ENCODE measurements at regions not wholly inside any gene's neighbourhood (a gene's known extent, or its start where the extent isn't known, plus 50 kb on each side); places are given as distances from the start of the nearest gene placed in this dataset.

DNA sequence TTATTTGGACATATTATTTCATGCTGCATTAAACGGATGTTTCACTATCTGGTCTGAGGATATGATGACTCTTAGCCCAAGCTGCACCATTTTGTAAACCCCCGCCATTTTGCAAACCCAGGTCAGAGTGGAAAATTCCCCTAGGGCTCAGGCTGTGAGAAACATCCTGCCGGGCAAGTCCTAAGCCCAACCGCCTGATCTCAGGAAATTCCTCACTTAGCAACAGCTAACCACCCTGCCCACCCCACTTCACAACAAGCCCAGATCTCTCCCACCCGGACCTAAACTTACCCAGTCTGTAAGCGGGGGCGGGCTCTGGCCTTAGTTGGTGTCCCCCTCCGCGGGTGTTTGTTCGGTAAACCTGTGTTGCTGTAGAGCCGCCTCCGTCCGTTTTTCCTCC is 2747.1 kb downstream of the PCDH7 start:
- H3K4me3 Mint-ChIP-seq: no peak overlapping the region
- no peaks in the 10 kb centered on the region for H3K36me3 Mint-ChIP-seq
- ATAC-seq (no peak), DNase-seq (no peak)
- no peaks in the 10 kb centered on the region for H3K36me3 ChIP-seq (ENCODE audit: control insufficient read depth, insufficient read depth, low read length)
- TF ChIP-seq, protein P1, sequence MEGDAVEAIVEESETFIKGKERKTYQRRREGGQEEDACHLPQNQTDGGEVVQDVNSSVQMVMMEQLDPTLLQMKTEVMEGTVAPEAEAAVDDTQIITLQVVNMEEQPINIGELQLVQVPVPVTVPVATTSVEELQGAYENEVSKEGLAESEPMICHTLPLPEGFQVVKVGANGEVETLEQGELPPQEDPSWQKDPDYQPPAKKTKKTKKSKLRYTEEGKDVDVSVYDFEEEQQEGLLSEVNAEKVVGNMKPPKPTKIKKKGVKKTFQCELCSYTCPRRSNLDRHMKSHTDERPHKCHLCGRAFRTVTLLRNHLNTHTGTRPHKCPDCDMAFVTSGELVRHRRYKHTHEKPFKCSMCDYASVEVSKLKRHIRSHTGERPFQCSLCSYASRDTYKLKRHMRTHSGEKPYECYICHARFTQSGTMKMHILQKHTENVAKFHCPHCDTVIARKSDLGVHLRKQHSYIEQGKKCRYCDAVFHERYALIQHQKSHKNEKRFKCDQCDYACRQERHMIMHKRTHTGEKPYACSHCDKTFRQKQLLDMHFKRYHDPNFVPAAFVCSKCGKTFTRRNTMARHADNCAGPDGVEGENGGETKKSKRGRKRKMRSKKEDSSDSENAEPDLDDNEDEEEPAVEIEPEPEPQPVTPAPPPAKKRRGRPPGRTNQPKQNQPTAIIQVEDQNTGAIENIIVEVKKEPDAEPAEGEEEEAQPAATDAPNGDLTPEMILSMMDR (IDR thresholded peaks at IDR 0.05): no peak
- H3K4me1 ChIP-seq (ENCODE audit: control insufficient read depth, insufficient read depth, low read length): no peaks in the 10 kb centered on the region
- H3K9me3 ChIP-seq (ENCODE audit: control insufficient read depth, insufficient read depth, low read length): peaks cover 13% of the 10 kb centered on the region
- H3K4me1 Mint-ChIP-seq: no peaks in the 10 kb centered on the region
- no peaks in the 10 kb centered on the region for H3K27me3 ChIP-seq (ENCODE audit: control insufficient read depth, insufficient read depth, low read length)
- no peaks in the 10 kb centered on the region for H3K27me3 Mint-ChIP-seq (ENCODE audit: low read depth in 2 of 2)
- peaks cover 10 to 13% of the 10 kb centered on the region in 2 donors for H3K9me3 Mint-ChIP-seq
- 90% methylated on average over 13 of the region's 13 CpGs for WGBS (ENCODE audit: insufficient coverage)
- no peak overlapping the region for H3K4me3 ChIP-seq (ENCODE audit: low read length)
- intact Hi-C loops (cut with micrococcal nuclease): no loop called here
- no peak overlapping the region for H3K27ac ChIP-seq (ENCODE audit: low read length)
- no peak overlapping the region for H3K27ac Mint-ChIP-seq

DNA sequence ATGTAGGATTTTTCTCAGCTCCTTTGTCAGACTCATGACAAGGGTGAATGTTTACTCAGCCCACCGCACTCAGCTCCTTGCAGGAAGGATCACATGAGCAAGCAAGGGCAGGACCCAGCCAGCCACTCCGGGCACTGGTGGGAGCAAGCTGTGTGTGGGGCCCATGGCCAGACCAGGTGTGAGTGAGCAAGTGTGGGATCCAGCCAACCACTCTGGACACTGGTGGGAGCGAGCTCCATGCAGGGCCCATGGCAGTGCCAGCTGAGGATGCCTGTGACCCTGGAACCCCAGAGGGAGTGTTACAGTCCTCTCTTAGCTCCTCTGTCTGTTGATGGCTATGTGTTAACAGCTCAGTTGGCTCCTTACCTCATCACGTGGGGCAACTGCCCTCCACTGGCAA is 2750.6 kb downstream of the PCDH7 start:
- no peak for ATAC-seq
- H3K9me3 Mint-ChIP-seq: peaks cover 5 to 6% of the 10 kb centered on the region in 2 donors

DNA sequence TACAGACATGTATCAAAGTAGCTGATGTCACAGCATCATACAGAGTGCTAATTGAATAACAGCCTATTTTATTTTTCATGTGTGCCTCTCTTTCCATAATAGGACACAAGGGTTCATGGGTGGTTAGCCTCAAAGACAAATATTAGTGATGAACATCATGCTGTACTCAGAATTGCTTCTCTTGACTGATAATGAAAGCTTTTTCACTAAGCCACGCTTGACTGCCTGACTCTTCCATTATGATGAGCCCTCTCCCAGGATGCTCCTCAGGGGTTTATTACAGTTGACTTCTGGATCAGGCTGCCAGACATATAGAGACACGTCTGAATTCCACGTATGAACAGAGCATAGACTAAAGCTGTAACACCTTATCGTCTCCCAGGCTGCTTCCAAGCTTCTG is 2757.5 kb downstream of the PCDH7 start:
- Histone ChIP-seq H3K36me3 (ENCODE audit: control insufficient read depth, insufficient read depth, low read length) (no peaks in the 10 kb centered on the region), H3K9me3 (ENCODE audit: control insufficient read depth, insufficient read depth, low read length) (peaks cover 12% of the 10 kb centered on the region), H3K4me3 (ENCODE audit: low read length) (no peak overlapping the region), H3K27ac (ENCODE audit: low read length) (no peak overlapping the region), H3K27me3 (ENCODE audit: control insufficient read depth, insufficient read depth, low read length) (no peaks in the 10 kb centered on the region), H3K4me1 (ENCODE audit: control insufficient read depth, insufficient read depth, low read length) (no peaks in the 10 kb centered on the region)
- no peak overlapping the region for H3K4me3 Mint-ChIP-seq
- 80% methylated on average over 4 of the region's 4 CpGs for WGBS (ENCODE audit: insufficient coverage)
- TF ChIP-seq, protein P1 (IDR thresholded peaks at IDR 0.05): no peak
- no peaks in the 10 kb centered on the region for H3K36me3 Mint-ChIP-seq
- intact Hi-C loops (cut with micrococcal nuclease): no loop called here
- no peaks in the 10 kb centered on the region for H3K4me1 Mint-ChIP-seq
- no peaks in the 10 kb centered on the region for H3K27me3 Mint-ChIP-seq (ENCODE audit: low read depth in 2 of 2)
- no peak overlapping the region for H3K27ac Mint-ChIP-seq
- DNase-seq: no peak
- peaks cover 6 to 13% of the 10 kb centered on the region in 2 donors for H3K9me3 Mint-ChIP-seq
- ATAC-seq: no peak

More for the DNA sequence above, 2750.6 kb downstream of the PCDH7 start:
- Histone ChIP-seq H3K36me3 (ENCODE audit: control insufficient read depth, insufficient read depth, low read length) (no peaks in the 10 kb centered on the region), H3K9me3 (ENCODE audit: control insufficient read depth, insufficient read depth, low read length) (peaks cover 13% of the 10 kb centered on the region), H3K4me3 (ENCODE audit: low read length) (no peak overlapping the region), H3K27ac (ENCODE audit: low read length) (no peak overlapping the region), H3K27me3 (ENCODE audit: control insufficient read depth, insufficient read depth, low read length) (no peaks in the 10 kb centered on the region), H3K4me1 (ENCODE audit: control insufficient read depth, insufficient read depth, low read length) (no peaks in the 10 kb centered on the region)
- 85% methylated on average over 4 of the region's 4 CpGs for WGBS (ENCODE audit: insufficient coverage)
- no peaks in the 10 kb centered on the region for H3K4me1 Mint-ChIP-seq
- no peaks in the 10 kb centered on the region for H3K36me3 Mint-ChIP-seq
- TF ChIP-seq, protein P1 (IDR thresholded peaks at IDR 0.05): no peak
- intact Hi-C loops (cut with micrococcal nuclease): no loop called here
- DNase-seq: no peak
- no peak overlapping the region for H3K4me3 Mint-ChIP-seq
- no peak overlapping the region for H3K27ac Mint-ChIP-seq
- H3K27me3 Mint-ChIP-seq (ENCODE audit: low read depth in 2 of 2): no peaks in the 10 kb centered on the region

DNA sequence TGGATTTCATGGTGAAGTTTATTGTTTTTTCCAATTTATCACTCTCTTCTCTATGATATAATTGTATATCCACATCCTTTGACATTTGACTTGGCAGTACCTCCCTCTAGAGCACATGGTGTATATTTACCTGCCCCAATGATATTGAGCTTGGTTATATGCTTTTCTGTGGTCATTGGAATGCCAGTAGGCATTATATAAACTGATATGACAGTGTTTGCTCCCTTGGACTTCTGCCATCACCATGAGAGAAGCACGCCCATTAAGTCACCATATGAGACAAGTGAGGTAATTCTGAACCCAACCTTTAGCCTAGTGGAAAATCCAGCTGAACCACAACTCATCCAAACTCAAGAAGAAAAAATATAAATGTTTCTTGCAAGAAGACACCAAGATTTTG is 2761.5 kb downstream of the ARAP2 start:
- H3K4me1 Mint-ChIP-seq: no peaks in the 10 kb centered on the region
- no peaks in the 10 kb centered on the region for H3K27me3 ChIP-seq (ENCODE audit: control insufficient read depth, insufficient read depth, low read length)
- peaks cover 14% of the 10 kb centered on the region for H3K9me3 ChIP-seq (ENCODE audit: control insufficient read depth, insufficient read depth, low read length)
- no peak overlapping the region for H3K27ac ChIP-seq (ENCODE audit: low read length)
- WGBS (ENCODE audit: insufficient coverage): 62% methylated on average over 1 of the region's 1 CpG
- ATAC-seq (no peak), DNase-seq (no peak)
- no peak overlapping the region for H3K4me3 Mint-ChIP-seq
- H3K4me3 ChIP-seq (ENCODE audit: low read length): no peak overlapping the region
- intact Hi-C loops (cut with micrococcal nuclease): no loop called here
- TF ChIP-seq, protein P1 (IDR thresholded peaks at IDR 0.05): no peak
- H3K36me3 Mint-ChIP-seq: no peaks in the 10 kb centered on the region
- no peaks in the 10 kb centered on the region for H3K36me3 ChIP-seq (ENCODE audit: control insufficient read depth, insufficient read depth, low read length)
- H3K4me1 ChIP-seq (ENCODE audit: control insufficient read depth, insufficient read depth, low read length): no peaks in the 10 kb centered on the region
- no peaks in the 10 kb centered on the region for H3K27me3 Mint-ChIP-seq (ENCODE audit: low read depth in 2 of 2)
- no peak overlapping the region for H3K27ac Mint-ChIP-seq
- H3K9me3 Mint-ChIP-seq: peaks cover 7 to 10% of the 10 kb centered on the region in 2 donors

Data from natural killer cell (primary cell).